Mucosa of descending colon (tissue), 3 donors: ENCODE measurements at regions not wholly inside any gene's neighbourhood (a gene's known extent, or its start where the extent isn't known, plus 50 kb on each side); places are given as distances from the start of the nearest gene placed in this dataset.
A peak's percentile ranks its signal among the peaks of the same experiment; 100 is the strongest.

Source experiments
- ATAC-seq: fragments of 200-7000 bp; cut with Tn5 transposase; one replicate; pipeline ENCODE4 v1.9.1; 2020; ENCODE audit warnings: mild to moderate bottlenecking, moderate library complexity
- DNase-seq, 3 donors: peaks; one replicate each; pipeline ENCODE4 v3.0.0-alpha.2; 2020
- H3K36me3 ChIP-seq: fragments of 200-600 bp; one replicate; pipeline ENCODE4 v1.8.0; 2021; ENCODE audit warnings: low read depth, mild to moderate bottlenecking
- H3K4me1 ChIP-seq: fragments of 200-600 bp; one replicate; pipeline ENCODE4 v1.8.0; 2021; ENCODE audit warnings: low read depth, mild to moderate bottlenecking
- H3K4me3 ChIP-seq: fragments of 200-600 bp; one replicate; pipeline ENCODE4 v1.8.0; 2021; ENCODE audit warnings: mild to moderate bottlenecking
- H3K9me3 ChIP-seq: fragments of 200-600 bp; one replicate; pipeline ENCODE4 v1.8.0; 2021; ENCODE audit warnings: mild to moderate bottlenecking
- intact Hi-C, 2 donors: fragments of 100-400 bp; cut with DNase I in 1 of 2; cut with micrococcal nuclease in 1 of 2; formaldehyde crosslinking; loops; one replicate each; pipeline versions ENCODE4 v1.11.0 to v1.11.1; 2022; cut with DNase I, micrococcal nuclease
- TF ChIP-seq, protein P1 (sequence below): fragments of 200-600 bp; IDR thresholded peaks from one replicate; pipeline ENCODE4 v1.8.0; 2022; ENCODE audit warnings: antibody characterized with exemption, mild to moderate bottlenecking
- donor health status: DM: no; HTN: no; CAD: no; lungs with moderate emphysema.
- donor health status: DM: no; HTN: no; CAD: no.
- donor health status: DM: no; HTN: yes; CAD: no.

DNA sequence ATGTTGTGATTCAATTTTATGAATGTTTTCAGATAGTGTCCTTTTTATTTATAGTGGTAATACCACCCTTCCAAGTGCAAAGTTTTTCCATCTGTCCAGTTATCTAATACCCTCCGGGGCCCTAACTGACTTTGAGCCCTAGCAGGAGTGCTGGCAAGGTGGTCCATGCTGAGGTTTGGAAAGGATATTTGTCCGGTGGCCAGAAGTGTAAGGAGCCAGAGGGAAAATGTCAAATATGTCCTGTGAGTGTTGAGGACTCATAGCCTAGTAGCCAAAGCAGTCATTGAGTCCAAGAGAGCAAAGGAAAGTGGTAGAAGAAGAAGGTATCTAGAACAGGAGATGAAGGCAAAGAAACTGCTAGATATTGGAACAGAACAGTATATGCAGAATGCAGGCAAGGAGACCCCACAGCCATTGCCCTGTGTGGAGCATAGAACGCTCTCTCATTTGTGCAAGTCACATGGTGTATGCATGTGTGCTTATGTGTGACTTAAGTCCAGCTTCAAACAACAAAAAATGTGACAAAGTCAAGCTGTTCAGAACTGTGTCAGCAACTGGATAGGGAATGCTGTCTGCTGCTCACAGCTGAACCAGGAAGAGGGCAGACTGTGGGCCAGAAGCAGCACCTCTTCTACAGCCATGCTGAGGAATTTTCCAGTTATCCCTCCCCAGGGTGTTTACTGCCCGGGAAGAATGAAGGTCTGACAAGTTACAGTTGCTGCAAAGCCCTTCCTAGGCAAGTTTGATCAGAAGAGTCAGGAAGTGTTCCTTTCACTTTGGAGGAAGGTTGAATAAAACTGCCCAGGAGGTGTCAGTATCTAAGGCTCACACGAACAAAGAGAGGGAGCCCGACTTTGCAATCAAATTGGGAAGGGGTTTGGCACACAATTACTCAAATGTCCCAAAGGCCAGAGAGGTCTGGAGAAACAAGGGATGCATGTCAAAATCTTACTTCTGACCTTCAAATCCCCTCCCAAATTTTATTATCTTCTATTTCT lies 463.3 kb upstream of the DMAC1 start:
- H3K4me3 ChIP-seq: no peak overlapping the region
- no peaks in the 10 kb centered on the region for H3K9me3 ChIP-seq
- no peaks in the 10 kb centered on the region for H3K4me1 ChIP-seq
- DNase-seq (no peak), ATAC-seq (peak; percentile 25)
- H3K36me3 ChIP-seq: no peaks in the 10 kb centered on the region
- intact Hi-C loops: no loop called here
- TF ChIP-seq, protein P1, sequence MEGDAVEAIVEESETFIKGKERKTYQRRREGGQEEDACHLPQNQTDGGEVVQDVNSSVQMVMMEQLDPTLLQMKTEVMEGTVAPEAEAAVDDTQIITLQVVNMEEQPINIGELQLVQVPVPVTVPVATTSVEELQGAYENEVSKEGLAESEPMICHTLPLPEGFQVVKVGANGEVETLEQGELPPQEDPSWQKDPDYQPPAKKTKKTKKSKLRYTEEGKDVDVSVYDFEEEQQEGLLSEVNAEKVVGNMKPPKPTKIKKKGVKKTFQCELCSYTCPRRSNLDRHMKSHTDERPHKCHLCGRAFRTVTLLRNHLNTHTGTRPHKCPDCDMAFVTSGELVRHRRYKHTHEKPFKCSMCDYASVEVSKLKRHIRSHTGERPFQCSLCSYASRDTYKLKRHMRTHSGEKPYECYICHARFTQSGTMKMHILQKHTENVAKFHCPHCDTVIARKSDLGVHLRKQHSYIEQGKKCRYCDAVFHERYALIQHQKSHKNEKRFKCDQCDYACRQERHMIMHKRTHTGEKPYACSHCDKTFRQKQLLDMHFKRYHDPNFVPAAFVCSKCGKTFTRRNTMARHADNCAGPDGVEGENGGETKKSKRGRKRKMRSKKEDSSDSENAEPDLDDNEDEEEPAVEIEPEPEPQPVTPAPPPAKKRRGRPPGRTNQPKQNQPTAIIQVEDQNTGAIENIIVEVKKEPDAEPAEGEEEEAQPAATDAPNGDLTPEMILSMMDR: no peak

DNA sequence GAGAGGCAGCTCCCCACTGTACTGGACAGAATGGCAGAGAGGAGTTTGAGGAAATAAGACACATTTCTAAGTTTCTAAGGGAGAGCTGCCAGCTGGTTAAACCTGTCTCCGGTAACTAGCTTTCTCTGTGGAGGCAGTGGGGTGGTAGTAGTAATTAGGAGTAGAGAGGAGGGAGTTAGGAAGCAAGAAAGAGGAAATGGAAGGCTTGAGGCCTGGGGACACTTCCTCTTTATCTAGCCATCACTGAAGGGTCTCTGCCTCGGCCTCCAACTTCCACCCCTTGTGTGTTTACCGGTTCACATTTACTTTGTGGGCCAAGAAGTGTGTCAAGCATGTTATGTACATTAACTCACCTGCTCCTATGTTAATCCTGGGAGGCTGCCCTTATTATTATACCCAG lies 462.2 kb upstream of the DMAC1 start:
- DNase-seq: no peak
- no peaks in the 10 kb centered on the region for H3K4me1 ChIP-seq
- no peaks in the 10 kb centered on the region for H3K36me3 ChIP-seq
- TF ChIP-seq, protein P1: no peak
- no peak overlapping the region for H3K4me3 ChIP-seq
- H3K9me3 ChIP-seq: no peaks in the 10 kb centered on the region
- ATAC-seq: no peak
- intact Hi-C loops: no loop called here

DNA sequence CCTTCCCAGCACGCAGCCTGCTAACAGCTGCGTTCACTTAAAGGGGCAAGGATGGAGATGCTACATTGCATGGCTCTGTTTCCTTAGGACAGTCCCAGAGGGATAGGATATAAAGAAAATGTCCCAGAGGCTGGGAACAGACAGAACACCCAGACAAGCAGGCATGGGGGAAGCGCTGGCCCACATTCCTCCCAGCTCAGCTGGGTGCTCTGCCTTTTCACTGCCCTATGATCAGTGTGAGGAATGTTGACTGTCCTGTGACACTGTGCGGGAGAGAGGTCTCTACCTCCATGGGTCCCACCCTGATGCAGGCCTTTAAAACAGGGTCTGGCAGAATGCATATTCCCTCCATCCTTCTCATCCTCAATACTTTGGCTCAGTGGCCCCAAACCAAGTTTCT lies 459.4 kb upstream of the DMAC1 start:
- Histone ChIP-seq H3K9me3 (no peaks in the 10 kb centered on the region), H3K4me1 (no peaks in the 10 kb centered on the region), H3K4me3 (no peak overlapping the region), H3K36me3 (no peaks in the 10 kb centered on the region)
- DNase-seq (no peak), ATAC-seq (no peak)
- TF ChIP-seq, protein P1: no peak
- intact Hi-C loops: no loop called here

DNA sequence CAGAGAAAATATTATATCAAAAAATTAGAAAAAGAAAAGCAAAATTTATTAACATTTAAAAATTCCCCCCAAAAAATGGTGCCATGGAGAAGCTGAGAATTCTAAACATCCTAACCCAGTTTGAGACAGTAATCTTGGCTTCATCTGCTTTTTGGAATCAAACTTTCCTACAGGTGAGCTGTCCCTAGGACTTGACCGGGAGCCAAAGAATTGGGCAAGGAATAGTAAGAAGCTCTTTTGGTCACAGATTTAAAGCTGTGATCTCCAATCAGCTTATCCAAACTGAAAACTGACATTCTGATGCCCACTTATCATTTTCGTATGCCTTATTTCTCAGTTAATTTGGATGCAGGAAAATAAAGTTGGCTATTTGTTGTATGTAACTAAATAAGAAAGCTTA lies 457.3 kb upstream of the DMAC1 start:
- intact Hi-C loops: no loop called here
- Histone ChIP-seq H3K4me1 (no peaks in the 10 kb centered on the region), H3K36me3 (no peaks in the 10 kb centered on the region), H3K4me3 (no peak overlapping the region), H3K9me3 (no peaks in the 10 kb centered on the region)
- TF ChIP-seq, protein P1: no peak
- ATAC-seq (no peak), DNase-seq (no peak)

DNA sequence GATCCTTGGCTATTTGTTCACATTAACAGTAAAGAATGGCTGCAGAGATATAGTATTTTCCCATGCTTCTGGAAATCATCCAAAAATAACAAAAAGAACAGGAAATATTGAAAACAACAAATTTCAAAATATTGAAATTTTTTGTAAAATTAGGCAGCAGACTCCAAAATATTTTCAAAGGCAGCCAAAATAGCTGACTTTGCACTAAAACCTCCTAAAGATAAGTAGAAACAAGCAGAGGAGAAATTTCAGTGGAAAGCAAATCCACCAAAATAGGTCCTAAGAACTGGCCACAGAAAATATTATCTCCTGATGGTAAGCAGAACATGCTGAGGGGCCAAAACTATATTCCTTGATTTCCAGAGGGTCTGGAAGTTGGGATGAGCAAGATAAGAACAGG lies 456.3 kb upstream of the DMAC1 start:
- Histone ChIP-seq H3K9me3 (no peaks in the 10 kb centered on the region), H3K4me3 (no peak overlapping the region), H3K4me1 (no peaks in the 10 kb centered on the region), H3K36me3 (no peaks in the 10 kb centered on the region)
- intact Hi-C loops: no loop called here
- TF ChIP-seq, protein P1: no peak
- DNase-seq (no peak), ATAC-seq (no peak)
